AG09319 (cell line): ENCODE measurements at regions not wholly inside any gene's neighbourhood (a gene's known extent, or its start where the extent isn't known, plus 50 kb on each side); places are given as distances from the start of the nearest gene placed in this dataset.
A peak's percentile ranks its signal among the peaks of the same experiment; 100 is the strongest.

Experiments
- DNase-seq: peaks from one replicate; pipeline ENCODE4 v3.0.0-alpha.2; 2010; ENCODE audit warnings: low read depth; ENCODE audit errors: extremely low read depth
- CTCF ChIP-seq: IDR thresholded peaks from 2 replicates; pipeline ENCODE4 v1.5.1; 2011; ENCODE audit warnings: low read depth, mild to moderate bottlenecking, inconsistent platforms, low read length, moderate library complexity

GRCh38 chr10:45534572-45534971 lies 138.0 kb downstream of the ZFAND4 start:
- TF ChIP-seq CTCF, result no peak
- no peak for DNase-seq

GRCh38 chr10:45532480-45532879 lies 140.1 kb downstream of the ZFAND4 start:
- DNase-seq, result no peak
- TF ChIP-seq CTCF, result no peak

GRCh38 chr10:45526309-45526905 lies 146.2 kb downstream of the ZFAND4 start:
- TF ChIP-seq CTCF, result no peak
- no peak for DNase-seq

DNA sequence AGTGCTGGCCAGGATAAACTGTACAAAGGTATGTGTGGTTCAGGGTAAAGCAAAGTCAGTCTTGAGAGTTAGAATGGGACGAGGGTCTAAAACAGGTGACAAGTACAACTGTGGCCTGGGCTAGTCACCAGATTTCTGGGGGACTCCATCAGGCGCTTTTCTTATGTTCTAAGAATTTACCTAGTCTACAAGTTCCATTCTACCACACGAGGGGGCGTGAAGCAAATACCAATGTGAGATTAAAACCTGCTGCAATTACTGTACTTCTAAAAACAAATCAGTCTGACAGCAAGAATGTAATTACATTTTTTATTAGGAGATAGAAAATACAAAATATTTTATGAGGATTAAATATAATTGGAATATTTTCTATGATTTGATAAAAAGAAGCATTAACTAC lies 146.5 kb downstream of the ALOX5 start:
- no peak for DNase-seq
- no peak for TF ChIP-seq CTCF

GRCh38 chr10:45518741-45519140 lies 144.7 kb downstream of the ALOX5 start:
- no peak for DNase-seq
- TF ChIP-seq CTCF, result no peak

GRCh38 chr10:45515630-45516029 lies 141.6 kb downstream of the ALOX5 start:
- no peak for TF ChIP-seq CTCF
- no peak for DNase-seq

DNA sequence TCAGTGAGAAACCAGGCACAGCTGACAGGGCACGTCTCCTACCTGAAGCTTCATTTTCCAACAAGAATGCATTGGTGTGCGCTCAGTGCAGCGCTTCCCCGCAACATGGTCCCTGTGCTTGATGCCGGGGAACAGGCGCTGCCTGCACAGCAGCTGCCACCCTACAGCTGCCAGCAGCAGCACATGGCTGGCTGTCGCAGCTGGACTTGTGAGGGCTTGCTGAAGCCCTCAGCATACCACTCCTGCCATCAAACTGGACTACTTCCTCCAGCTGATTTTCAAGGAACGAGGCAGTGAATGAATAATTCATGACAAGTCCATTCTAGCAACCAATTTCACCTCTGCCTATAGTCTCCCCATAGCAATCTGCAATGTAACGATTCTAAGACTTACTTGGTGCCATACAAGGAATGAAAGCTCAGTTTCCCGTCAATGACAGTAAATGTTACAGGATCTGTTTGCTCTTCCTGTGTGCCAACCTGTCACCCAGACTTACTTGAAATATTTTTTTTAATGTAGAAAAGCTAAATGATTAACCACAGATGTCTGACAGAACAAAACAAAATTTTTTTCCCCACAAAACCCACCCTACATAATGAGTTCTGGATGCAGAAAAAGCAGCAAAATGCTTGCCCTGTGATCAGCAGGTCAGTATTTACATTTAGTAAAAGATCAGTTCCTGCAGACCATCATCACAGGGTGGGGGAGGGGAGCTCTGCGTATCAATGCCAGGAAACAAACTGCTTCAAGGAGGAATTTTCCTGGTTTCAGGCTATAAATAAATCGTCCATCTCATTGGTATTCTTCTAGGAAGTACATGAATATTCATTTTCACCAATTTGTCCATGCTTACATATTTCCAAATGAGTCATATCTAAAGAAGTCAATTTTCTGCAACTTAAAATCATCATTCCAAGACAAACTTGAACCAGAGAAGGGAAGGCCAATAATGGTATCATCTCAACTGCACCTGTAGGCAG lies 140.6 kb downstream of the ALOX5 start:
- TF ChIP-seq CTCF, result no peak

More for the DNA sequence above, 140.6 kb downstream of the ALOX5 start:
- DNase-seq, result peak; percentile 8
